ENCODE measurements at regions not wholly inside any gene's neighbourhood (a gene's known extent, or its start where the extent isn't known, plus 50 kb on each side); places are given as distances from the start of the nearest gene placed in this dataset.
"Not testable (repeated sequence)": the region's sequence is repeated elsewhere in the genome, so short reads cannot be mapped to it uniquely, and the experiment has no call there.

DNA sequence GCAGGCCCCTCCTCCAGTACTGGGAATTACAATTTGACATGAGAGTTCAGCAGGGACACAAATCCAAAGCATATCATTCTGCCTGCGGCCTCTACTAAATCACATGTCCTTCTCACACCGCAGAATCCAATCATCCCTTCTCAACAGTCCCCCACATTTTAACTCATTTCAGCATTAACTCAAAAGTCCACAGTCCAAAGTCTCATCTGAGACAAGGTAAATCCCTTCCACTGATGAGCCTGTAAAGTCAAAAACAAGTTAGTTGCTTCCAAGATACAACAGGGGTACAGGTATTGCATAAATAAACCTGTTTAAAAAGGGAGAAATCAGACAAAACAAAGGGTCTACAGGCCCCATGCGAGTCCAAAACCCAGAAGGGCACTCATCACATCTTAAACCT, 64.0 kb downstream of the EBNA1BP2 start:
- DNase-seq (ENCODE audit: low read depth in 1 of 2, low spot score in 1 of 2), result no peak

DNA sequence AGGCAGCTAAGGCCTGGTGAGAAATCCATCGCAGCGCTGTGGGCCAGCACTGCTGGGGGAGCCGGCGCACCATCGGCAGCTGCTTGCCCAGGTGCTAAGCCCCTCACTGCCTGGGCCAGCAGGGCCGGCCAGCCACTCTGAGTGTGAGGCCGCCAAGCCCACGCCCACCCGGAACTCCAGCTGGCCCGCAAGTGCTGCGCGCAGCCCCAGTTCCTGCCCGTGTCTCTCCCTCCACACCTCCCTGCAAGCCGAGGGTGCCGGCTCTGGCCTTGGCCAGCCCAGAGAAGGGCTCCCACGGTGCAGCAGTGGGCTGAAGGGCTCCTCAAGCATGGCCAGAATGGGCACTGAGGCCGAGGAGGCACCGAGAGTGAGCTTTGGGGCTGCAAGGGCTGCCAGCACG, 64.4 kb downstream of the EBNA1BP2 start:
- DNase-seq (ENCODE audit: low read depth in 1 of 2, low spot score in 1 of 2), result no peak

DNA sequence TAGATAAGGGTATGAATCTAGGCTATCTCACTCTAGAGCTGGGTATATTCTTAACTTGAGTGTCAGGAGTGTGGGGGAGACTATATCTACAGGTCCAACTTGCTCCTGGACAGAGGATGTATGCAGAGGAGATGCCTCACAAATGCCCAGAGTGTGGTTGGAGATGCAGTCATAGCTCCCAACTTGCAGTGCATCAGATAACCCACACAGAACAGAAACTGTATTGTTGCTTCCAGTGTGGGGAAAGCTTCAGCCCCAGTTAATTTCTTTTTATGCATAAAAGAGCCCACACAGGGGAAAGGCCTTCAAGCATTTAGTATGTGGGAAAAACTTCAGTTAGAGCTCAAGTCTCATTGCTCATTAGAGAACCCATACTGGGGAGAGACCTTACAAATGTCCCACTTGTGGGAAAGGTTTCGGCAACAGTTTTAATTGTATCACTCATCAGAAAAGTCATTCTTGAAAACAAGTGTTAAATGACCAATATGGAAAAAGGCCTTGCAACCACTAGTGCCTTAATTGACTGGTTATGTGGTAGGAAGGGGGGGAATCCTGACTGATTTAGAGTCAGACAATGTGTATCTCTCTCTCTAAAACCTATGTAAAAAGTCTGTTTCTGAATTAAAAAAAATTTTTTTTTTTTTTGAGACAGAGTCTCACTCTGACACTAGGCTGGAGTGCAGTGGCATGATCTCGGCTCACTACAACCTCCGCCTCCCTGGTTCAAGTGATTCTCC, 67.9 kb downstream of the EBNA1BP2 start:
- no peak for DNase-seq (ENCODE audit: low read depth in 1 of 2, low spot score in 1 of 2)

DNA sequence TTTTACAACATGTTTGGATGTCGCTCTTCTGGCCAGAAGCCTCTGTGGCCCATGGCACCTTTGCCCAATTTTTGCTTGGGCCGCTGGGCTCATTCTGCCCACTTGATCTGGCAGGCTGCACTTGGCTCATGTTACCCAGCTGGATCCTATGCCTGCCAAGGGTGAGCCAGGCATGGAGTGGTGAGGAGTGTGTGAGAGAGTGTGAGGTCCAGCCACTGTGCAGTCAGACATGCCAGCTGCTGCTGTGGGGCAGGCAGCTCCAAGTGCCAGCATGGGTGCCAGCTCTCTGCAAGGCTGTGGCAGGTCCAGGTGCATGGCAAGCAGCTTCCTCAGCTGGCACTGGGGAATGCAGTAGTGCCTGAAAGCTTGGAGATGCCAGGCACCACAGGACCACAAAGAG, 71.0 kb downstream of the EBNA1BP2 start:
- no peak for DNase-seq (ENCODE audit: low read depth in 1 of 2, low spot score in 1 of 2)

DNA sequence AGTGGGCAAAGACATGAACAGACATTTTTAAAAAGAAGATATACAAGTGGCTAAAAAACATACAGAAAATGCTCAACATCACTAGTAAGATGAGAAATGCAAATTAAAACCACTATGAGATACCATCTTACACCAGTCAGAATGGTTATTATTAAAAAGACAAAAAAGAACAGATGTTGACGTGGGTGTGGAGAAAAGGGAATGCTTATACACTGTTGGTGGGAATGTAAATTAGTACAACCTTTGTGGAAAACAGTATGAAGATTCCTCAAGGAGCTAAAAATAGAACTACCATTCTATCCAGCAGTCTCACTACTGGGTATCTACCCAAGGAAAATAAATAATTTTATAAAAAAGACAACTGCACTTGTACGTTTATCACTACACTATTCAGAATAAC, 73.9 kb downstream of the EBNA1BP2 start:
- no peak for DNase-seq (ENCODE audit: low read depth in 1 of 2, low spot score in 1 of 2)

DNA sequence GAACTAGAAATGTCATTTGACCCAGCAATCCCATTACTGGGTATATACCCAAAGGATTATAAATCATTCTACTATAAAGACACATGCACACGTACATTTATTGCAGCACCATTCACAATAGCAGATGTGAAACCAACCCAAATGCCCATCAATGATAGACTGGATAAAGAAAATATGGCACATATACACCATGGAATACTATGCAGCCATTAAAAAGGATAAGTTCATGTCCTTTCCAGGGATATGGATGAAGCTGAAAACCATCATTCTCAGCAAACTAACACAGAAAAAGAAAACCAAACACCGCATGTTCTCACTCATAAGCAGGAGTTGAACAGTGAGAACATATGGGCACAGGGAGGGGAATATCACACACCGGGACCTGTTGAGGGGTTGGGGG, 75.6 kb downstream of the EBNA1BP2 start:
- DNase-seq (ENCODE audit: low read depth in 1 of 2, low spot score in 1 of 2), result not testable (repeated sequence)

DNA sequence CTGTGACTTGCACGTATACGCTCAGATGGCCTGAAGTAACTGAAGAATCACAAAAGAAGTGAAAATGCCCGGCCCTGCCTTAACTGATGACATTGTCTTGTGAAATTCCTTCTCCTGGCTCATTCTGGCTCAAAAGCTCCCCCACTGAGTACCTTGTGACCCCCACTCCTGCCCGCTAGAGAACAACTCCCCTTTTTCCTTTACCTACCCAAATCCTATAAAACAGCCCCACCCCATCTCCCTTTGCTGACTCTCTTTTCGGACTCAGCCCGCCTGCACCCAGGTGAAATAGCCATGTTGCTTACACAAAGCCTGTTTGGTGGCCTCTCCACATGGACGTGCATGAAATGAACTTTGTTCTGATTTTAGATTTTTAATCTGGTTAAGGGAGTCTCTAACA, 81.3 kb downstream of the EBNA1BP2 start:
- DNase-seq (ENCODE audit: low read depth in 1 of 2, low spot score in 1 of 2), result not testable (repeated sequence)

DNA sequence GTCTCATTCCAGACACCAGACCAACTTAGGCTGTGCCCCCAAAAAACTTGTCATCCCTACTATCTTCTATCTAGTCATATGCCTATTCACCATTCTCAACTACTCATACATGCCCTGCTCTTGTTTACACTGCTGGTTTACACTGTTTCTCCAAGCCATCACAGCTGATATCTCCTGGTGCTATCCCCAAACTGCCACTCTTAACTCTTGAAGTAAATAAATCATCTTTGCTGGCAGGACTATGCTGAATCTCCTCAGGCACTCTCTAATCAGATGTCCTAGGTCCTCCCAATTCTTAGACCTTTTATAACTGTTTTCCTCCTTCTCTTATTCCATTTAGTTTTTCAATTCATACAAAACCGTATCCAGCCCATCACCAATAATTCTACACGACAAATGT, 81.9 kb downstream of the EBNA1BP2 start:
- DNase-seq (ENCODE audit: low read depth in 1 of 2, low spot score in 1 of 2), result not testable (repeated sequence)

DNA sequence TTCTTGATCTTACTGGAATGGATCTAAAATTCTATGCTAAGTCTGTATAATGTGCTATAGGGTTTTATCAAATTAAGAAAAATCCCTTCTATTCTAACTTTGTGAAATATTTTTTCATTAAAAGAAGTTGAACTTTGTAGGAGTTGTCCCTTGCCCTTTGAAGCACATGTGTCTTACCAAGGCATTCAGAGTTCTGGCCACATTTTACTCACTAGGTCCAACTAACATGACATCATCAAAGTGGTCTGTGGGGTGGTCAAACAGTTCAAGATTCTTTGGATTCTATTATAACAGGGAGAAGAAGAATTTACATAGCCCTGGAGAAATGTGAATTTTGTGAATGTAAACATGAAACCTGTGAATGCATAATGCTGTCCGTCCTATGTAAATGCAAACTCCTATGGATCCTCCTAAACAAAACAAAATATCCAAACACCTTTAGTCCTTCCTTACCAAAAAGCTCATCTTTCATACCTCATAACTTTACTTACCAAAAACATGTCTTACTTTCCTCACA, 88.7 kb downstream of the EBNA1BP2 start:
- DNase-seq (ENCODE audit: low read depth in 1 of 2, low spot score in 1 of 2), result no peak

DNA sequence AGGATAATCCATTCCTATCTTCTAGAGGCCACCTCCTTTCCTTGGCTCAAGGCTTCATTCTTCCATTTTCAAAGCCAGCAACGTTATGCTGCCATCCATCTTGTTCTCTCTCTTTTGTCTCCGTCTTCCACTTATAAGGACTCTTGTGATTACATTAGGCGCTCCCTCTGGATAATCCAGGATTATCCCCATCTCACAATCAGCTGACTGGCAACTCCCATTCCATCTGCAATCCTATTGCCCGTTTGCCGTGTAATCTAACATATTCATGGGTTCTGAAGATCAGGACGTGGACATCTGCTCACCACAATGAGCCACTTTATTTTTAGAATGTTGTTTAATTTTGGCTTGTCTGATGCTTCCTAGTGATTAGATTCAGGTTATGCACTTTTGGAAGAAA, 89.3 kb downstream of the EBNA1BP2 start:
- no peak for DNase-seq (ENCODE audit: low read depth in 1 of 2, low spot score in 1 of 2)

DNA sequence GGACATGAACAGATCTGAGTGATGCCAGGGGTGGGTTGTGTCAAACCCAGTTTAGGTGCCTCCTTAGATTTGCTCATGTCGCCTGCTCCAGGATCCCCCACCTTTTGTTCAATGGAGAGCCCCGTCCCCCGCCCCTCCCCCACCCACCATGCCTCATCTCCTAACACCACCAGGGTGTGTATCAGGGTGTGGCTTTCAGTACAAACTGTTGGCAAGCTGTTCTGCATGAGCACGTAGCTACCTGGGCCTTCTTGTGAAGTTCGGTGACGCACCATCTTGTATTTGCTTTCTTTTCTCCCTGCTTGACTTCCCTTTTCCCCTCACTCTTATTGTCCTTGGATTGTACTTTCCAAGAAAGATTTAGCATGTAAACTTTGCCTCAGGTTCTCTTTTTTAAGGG, 94.8 kb downstream of the EBNA1BP2 start:
- DNase-seq (ENCODE audit: low read depth in 1 of 2, low spot score in 1 of 2), result no peak

DNA sequence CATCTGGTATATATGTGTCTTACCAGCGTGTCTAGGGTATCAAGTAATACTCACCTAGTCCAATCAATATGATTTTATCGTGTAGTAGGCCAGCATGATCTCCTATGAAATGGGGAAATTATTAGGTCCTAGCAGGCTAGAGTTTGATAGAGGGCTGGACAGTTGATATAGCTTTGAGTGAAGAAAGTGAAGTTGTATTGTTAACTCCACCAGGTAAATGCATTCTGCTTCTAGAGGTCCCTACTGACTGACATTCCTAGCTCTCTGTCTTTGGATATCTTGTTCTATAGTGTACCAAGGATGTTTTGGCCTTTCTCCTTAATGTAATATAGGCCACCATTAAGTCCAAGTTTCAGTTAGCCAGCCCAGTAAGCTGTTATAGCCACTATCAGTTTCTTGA, 97.4 kb downstream of the EBNA1BP2 start:
- no peak for DNase-seq (ENCODE audit: low read depth in 1 of 2, low spot score in 1 of 2)

DNA sequence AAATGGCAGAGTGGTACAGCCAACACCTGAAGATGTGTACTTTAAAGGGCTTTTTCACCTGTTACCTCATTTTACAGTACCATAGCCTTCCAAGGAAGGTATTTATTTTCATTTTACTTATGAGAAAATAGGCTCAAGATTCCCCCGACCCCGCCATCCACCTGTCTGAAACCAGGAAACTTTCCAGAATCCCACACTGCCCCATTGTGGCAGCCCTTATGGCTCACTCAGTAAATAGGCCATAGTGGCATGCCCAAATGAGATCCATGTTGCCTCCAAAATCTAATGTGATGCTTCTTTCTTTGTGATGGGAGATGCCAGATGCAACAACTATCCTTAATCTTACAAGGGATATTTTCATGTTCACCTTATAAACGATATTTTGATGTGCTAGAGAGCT, 97.8 kb downstream of the EBNA1BP2 start:
- DNase-seq (ENCODE audit: low read depth in 1 of 2, low spot score in 1 of 2), result no peak

DNA sequence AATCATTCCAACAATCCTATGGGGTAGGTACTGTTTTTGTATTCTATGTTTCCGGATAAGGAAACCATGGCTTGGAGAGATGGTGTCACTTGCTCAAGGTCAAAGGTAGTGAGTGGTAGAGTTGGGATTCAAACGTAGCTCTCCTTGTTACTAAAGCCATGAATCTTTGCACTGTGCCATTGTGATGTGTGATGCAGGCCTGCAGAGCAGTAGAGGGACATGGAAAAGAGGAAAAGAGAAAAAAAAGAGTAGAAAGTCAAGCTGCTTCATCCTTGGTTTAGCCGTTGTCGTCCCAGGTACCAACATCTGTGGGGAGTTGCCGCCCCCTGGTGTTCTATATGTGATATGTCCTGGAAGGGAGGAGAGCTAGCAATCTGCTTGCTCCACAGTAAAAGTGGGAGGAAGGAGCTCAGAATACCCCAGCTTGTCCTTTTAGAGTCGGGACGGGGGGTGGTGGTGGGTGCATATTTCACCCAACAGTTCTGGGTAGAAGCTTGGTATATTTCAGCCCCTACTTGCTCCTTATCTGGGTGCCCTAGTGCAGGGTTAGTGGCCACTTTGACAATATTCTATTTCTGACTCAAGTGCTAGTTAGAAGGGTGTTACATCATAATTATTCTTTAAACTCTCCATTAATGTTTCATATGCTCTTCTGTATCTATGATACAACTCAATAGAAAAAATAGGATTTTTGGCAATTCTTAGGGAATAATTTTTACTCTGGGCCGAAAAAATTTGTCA, 98.4 kb downstream of the EBNA1BP2 start:
- DNase-seq (ENCODE audit: low read depth in 1 of 2, low spot score in 1 of 2), result peak; percentile 45 to 56

DNA sequence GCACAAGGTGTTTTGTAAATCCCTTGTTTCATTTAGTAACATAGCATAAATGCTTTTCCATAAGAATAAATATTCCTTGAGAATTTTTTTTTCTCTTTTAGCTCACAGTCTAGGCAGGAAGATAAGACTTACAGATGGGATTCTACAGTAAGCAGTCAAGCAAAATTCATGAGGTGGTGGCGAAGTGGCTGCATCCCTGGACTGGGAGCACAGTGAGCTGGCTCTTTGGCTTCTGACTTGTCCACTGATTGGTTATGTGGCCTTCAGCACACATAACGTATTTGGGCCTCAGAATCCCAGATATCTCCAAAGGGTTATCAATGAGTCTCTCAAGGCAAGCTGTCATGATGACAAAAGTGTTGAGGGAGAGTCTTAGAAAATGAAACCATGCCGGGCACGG, 99.8 kb downstream of the EBNA1BP2 start:
- no peak for DNase-seq (ENCODE audit: low read depth in 1 of 2, low spot score in 1 of 2)

DNA sequence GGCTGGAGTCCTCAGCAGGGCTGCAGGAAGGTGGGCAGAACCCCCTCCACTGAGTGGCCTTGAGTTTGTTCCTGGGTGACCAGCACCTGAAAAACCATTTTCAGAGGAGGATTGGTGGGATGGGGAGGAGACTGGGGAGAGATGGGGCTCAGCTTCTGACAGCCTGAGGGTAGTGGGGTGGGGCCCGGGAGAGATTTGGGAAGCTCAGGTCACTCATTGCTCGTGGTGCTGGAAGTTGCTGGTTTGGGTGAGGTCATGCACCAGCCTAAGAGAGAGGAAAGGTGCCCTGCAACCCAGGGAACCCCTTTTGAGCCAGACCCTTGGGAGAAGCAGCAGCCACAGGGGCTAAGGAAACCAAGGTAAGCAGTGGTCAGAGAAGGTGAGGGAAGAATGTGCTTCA, 100.8 kb downstream of the EBNA1BP2 start:
- DNase-seq (ENCODE audit: low read depth in 1 of 2, low spot score in 1 of 2), result no peak

DNA sequence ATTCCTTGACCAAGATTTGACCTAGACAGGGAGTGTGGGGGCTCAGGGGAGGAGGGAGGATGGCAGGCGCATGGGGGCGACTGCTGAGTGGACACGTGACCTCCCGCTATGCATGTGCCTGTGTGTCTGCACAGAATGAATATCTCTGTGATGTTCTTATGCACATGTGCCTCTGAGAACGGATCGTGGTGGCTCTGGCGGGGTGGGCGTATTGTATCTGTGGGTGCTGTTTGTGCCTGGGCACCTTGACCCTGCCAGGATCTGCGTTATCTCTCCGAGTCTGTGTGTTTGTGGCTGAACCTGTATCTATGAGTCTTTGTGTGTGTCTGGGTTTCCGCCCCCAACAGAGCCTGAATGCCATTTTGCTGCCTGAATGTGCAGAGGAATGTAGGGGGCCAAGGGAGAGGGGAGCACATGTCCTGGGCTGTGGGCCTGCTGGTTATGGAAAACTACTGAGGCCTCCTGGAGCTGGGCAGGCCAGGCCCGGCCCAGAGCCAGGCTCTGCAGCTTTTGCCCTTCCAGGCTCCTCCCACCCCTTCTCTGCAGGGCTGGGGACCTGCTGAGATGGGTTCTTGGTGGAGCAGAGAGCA, 102.5 kb downstream of the EBNA1BP2 start:
- no peak for DNase-seq (ENCODE audit: low read depth in 1 of 2, low spot score in 1 of 2)

DNA sequence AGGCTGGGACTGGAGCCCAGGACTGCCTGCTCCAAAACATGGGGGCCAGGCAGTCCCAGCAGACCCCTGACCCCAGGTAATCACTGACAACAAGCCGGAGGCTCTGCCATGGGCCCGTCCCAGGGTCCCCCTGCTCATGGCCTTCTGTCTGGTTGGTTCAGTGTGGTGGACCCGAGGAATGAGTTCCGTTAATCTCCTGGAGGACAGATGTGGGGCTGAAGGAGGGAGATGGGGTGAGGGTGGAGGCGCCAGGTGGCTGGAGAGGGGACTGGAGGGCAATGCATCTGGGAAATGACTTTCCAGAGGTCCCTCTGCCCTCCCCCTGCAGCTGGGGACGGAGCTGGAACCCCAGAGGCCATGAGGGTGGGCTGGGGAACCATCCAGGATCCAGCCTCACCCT, 103.2 kb downstream of the EBNA1BP2 start:
- no peak for DNase-seq (ENCODE audit: low read depth in 1 of 2, low spot score in 1 of 2)

DNA sequence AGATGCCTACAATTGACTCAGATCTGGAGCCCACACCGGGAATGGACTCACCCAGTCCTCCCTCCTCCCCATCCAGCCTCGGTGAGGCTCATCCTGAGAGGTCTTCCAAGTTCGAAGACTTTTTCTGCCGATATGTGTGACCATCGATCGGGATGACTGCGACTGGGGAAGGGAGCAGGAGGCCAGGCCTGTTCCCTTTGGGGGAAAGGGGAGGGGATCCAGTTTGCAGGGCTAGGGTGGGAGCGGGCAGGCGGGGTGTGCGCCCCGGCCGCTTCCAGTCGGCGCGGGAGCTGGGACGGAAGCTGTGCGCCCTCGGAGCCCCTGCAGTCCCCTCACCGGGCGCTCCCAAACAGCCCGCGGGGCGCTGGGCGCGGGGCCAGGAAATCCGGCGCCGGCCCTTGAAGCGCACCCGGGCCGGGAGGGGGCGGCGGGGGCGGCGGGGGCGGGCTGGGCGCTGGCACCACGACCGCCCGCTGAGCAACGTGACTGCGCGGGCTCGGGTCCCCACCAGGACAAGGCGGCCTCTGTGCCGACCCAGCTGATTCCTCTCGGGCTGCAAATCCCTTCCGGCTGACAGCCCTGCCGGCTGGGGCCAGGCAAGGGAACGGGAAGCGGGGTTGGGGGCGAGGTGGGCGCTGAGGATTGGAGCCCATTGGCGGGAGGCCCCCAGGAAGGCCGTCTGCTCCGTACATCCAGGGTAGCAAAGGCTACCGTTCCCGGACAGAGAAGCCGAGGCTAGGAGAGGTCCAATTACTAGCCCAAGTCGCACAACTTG, 103.9 kb downstream of the EBNA1BP2 start:
- no peak for DNase-seq (ENCODE audit: low read depth in 1 of 2, low spot score in 1 of 2)

DNA sequence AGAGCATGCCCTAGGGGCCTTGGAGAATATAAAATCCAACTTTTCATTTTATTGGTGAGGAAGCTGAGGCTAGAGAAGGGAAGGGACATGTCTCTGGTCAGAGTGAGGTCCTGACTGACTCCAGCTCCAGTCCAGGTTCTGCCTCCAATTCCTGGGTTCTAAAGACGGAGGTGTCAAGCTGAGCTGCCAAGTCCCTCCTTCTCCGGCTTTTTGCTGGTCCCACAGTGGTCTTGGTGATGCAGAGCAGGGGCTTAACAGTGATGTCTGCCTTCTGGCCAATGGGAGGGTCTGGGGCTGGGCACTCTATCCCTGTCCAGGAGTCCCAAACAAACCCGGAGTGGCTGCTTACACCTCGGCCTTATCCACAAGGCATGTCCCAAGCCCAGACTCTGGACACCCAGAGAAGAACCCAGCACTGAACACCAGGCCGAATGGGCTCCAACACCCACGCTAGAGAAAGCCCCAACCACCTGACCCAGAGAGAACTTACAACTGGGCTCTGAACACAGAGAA, 104.8 kb downstream of the EBNA1BP2 start:
- DNase-seq (ENCODE audit: low read depth in 1 of 2, low spot score in 1 of 2), result no peak

DNA sequence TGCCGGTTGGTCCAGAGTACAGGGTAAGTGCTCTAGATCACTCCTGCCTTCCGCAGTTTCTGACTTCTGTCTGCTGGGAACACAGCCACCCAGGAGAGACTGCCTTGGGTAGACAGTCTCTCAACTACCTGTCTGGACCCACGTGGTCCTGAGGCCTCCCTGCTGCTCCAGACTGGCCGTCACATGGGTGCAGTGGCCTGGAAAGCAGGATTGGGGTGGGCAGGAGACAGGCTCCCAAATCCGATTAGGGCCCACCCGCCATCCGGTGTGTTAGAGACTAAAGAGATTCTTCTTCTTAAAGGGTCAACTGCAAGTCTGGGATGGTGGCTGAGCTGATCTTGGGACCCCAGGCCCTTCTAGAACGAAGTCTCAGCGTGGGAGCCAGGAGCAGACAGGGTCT, 105.5 kb downstream of the EBNA1BP2 start:
- DNase-seq (ENCODE audit: low read depth in 1 of 2, low spot score in 1 of 2), result no peak
